ENCODE measurements at regions not wholly inside any gene's neighbourhood (a gene's known extent, or its start where the extent isn't known, plus 50 kb on each side); places are given as distances from the start of the nearest gene placed in this dataset.

GRCh38 chr12:40573024-40573423 is 119.2 kb upstream of the CNTN1 start:
- Histone ChIP-seq H3K27me3 (no peaks in the 10 kb centered on the region), H3K9me3 (no peaks in the 10 kb centered on the region), H3K4me1 (no peaks in the 10 kb centered on the region), H3K36me3 (no peaks in the 10 kb centered on the region), H3K27ac (no peak overlapping the region), H3K4me3 (no peak overlapping the region)
- DNase-seq, result no peak
- intact Hi-C loops (cut with DNase I; ENCODE audit: low total_unique reads), result no loop called here
- TF ChIP-seq POLR2AphosphoS5 (IDR thresholded peaks at IDR 0.05) (no peak), POLR2A (IDR thresholded peaks at IDR 0.05) (no peak), EP300 (IDR thresholded peaks at IDR 0.05) (no peak), CTCF (IDR thresholded peaks at IDR 0.05) (no peak)

GRCh38 chr12:40575987-40576386 is 116.3 kb upstream of the CNTN1 start:
- TF ChIP-seq CTCF (IDR thresholded peaks at IDR 0.05) (no peak), POLR2A (IDR thresholded peaks at IDR 0.05) (no peak), EP300 (IDR thresholded peaks at IDR 0.05) (no peak), POLR2AphosphoS5 (IDR thresholded peaks at IDR 0.05) (no peak)
- Histone ChIP-seq H3K27ac (no peak overlapping the region), H3K27me3 (no peaks in the 10 kb centered on the region), H3K36me3 (no peaks in the 10 kb centered on the region), H3K4me3 (no peak overlapping the region), H3K4me1 (no peaks in the 10 kb centered on the region), H3K9me3 (peaks cover 0 to 12% (median 4%) of the 10 kb centered on the region in 4 donors)
- intact Hi-C loops (cut with DNase I; ENCODE audit: low total_unique reads), result no loop called here
- no peak for DNase-seq

GRCh38 chr12:40577834-40578233 is 114.4 kb upstream of the CNTN1 start:
- 67 to 87% (median 79%) methylated on average over 1 of the region's 1 CpG for WGBS, 5 donors
- H3K4me3 ChIP-seq, result no peak overlapping the region
- H3K27me3 ChIP-seq, result no peaks in the 10 kb centered on the region
- no peak for DNase-seq
- H3K36me3 ChIP-seq, result no peaks in the 10 kb centered on the region
- H3K9me3 ChIP-seq, result peaks cover 0 to 21% (median 10%) of the 10 kb centered on the region in 4 donors
- TF ChIP-seq POLR2A (IDR thresholded peaks at IDR 0.05) (no peak), CTCF (IDR thresholded peaks at IDR 0.05) (no peak), POLR2AphosphoS5 (IDR thresholded peaks at IDR 0.05) (no peak), EP300 (IDR thresholded peaks at IDR 0.05) (no peak)
- no peaks in the 10 kb centered on the region for H3K4me1 ChIP-seq
- intact Hi-C loops (cut with DNase I; ENCODE audit: low total_unique reads), result no loop called here
- H3K27ac ChIP-seq, result no peak overlapping the region

GRCh38 chr12:40579687-40580086 is 112.6 kb upstream of the CNTN1 start:
- no peaks in the 10 kb centered on the region for H3K4me1 ChIP-seq
- TF ChIP-seq EP300 (IDR thresholded peaks at IDR 0.05) (no peak), POLR2AphosphoS5 (IDR thresholded peaks at IDR 0.05) (no peak), CTCF (IDR thresholded peaks at IDR 0.05) (no peak), POLR2A (IDR thresholded peaks at IDR 0.05) (no peak)
- no peak for DNase-seq
- 77 to 83% (median 81%) methylated on average over 1 of the region's 1 CpG for WGBS, 5 donors
- H3K27ac ChIP-seq, result no peak overlapping the region
- H3K27me3 ChIP-seq, result no peaks in the 10 kb centered on the region
- intact Hi-C loops (cut with DNase I; ENCODE audit: low total_unique reads), result no loop called here
- H3K36me3 ChIP-seq, result no peaks in the 10 kb centered on the region
- H3K9me3 ChIP-seq, result peaks cover 0 to 21% (median 10%) of the 10 kb centered on the region in 4 donors
- H3K4me3 ChIP-seq, result no peak overlapping the region

All from stomach (tissue), 8 donors.